ENCODE measurements at regions not wholly inside any gene's neighbourhood (a gene's known extent, or its start where the extent isn't known, plus 50 kb on each side); places are given as distances from the start of the nearest gene placed in this dataset.
"Not testable (repeated sequence)": the region's sequence is repeated elsewhere in the genome, so short reads cannot be mapped to it uniquely, and the experiment has no call there.

DNA sequence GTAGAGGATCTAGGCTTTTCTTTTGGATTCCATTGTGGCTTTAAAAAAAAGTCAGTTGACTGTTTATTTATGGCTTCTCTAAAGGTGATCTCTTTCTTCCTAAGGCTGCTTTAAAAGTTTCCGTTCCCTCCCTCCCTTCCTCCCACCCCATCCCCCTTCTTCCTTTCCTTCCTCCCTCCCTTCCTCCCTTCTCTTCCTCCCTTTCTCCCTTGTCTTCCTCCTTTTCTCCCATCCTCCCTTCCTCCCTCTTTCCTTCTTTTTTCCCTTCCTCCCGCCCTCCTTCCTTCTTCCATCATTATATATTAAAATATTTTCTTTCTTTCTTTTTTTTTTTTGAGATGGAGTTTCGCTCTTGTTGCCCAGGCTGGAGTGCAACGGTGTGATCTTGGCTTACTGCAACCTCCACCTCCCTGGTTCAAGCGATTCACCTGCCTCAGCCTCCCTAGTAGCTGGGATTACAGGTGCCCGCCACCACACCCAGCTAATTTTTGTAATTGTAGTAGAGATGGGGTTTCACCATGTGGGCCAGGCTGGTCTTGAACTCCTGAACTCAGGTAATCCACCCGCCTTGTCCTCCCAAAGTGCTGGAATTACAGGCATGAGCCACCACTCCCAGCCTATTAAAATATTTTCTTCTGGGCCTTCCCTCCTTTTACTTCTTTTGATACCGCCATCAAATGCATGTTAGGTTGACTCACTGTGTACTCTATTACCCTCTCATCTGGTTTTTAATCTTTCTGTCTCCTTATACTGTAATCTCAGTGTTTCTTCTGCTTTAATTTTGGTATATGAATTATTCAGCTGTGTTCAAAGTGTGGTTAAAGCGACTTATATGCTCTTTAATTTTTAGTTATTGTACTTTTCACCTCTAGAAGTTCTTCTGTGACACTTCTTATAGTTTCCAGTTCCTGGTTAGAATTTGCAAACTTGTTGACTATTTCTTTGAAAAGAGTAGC, 59.2 kb upstream of the ATP5PO start:
- no peak for DNase-seq

DNA sequence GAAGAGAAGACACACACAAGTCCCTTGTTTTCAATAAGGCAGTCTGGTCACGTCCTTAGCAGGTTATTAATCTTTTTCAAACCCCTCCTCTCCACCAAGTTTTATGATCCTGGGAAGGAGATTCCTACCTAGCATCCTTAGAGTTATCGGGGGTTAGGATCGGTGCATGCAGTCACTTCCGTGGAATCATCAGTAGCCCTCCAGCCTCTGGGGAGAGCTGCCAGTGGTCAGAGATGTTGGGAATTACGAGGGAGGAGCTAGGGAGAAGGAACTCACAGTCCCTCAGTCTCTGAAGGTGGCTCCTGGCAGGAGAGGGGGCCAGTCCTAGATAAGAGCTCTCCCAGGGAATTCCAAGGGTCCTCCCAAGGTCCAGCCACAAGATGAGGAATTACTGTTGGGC, 57.7 kb upstream of the ATP5PO start:
- DNase-seq = no peak
- intact Hi-C loops (cut with DNase I) = no loop called here

More for the DNA sequence above, 59.2 kb upstream of the ATP5PO start:
- intact Hi-C loops (cut with DNase I) = no loop called here

DNA sequence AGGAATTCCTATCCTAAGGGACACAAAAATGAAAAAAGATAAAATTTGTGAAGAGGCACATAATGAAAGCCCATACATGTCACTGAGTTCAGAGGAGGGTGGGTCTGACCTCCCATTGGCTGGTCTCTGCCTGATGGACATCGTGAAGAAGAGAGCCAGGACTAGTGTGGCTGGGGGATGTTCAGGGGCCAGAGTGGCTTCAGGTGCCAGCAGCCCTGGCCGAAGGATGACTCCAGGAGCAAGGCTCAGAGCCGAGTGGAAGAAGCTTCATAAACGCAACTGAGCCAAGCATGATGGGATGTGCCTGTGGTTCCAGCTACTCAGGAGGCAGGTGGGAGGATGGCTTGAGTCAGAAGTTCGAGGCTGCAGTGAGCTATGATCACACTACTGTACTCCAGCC, 56.9 kb upstream of the ATP5PO start:
- intact Hi-C loops (cut with DNase I) = no loop called here
- no peak for DNase-seq

DNA sequence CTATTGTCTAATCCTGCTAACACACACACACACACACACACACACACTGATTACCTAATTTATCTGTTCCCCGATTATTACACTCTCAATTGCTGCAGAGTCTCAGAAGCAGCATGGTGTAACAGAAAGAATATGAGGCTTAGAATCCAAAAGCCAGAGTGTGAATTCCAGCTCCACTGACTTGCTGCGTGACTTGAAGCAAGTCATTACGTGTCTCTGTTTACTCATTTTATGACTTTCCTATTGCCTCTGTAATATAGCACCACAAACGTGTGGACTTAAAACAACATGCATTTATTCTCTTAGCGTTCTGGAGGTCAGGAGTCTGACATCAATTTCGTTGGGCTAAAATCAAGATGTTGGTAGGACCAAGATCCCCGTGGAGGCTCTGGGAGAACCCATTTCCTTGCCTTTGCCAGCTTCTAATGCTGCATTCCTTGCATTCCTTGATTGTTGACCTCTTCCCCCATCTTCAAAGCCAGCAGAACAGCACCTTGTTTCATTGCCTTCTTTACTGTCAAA, 55.9 kb upstream of the ATP5PO start:
- DNase-seq = no peak
- intact Hi-C loops (cut with DNase I) = no loop called here

DNA sequence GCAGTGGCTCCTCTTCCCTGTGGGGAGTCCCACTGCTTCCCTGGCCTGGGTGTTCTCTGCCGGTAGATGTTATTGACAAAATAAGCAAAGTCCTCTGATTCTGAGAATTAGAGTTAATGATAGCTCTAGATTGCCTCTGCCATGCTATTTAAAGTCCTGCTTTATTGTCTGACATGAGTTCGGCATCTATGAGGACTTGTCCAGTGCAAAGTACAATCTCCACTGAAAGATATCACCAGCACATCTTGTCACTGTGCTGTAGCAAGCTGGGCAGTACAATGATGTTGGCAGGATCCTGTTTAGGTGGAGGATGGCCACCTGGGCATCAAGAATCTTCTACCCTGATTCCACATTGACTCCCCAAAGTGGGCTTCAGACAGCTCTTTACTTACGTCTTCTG, 54.0 kb upstream of the ATP5PO start:
- intact Hi-C loops (cut with DNase I) = no loop called here
- DNase-seq = no peak

DNA sequence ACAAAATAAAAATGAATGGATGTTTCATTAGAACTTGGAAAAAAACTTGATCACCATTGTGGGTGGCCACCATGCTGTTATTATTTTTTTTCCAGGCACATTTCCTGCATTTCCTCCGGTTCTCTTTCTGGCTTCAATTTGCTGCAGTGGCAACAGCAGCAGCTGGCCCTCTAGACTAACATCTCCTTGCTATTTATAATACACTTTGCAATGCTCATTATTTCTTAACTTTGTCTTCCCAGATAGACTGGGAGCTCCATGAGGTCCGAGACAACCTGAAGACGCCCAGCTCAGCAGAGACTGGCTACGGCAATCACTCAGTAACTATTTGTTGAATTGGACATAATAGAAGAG, 53.4 kb upstream of the ATP5PO start:
- intact Hi-C loops (cut with DNase I) = no loop called here
- no peak for DNase-seq

DNA sequence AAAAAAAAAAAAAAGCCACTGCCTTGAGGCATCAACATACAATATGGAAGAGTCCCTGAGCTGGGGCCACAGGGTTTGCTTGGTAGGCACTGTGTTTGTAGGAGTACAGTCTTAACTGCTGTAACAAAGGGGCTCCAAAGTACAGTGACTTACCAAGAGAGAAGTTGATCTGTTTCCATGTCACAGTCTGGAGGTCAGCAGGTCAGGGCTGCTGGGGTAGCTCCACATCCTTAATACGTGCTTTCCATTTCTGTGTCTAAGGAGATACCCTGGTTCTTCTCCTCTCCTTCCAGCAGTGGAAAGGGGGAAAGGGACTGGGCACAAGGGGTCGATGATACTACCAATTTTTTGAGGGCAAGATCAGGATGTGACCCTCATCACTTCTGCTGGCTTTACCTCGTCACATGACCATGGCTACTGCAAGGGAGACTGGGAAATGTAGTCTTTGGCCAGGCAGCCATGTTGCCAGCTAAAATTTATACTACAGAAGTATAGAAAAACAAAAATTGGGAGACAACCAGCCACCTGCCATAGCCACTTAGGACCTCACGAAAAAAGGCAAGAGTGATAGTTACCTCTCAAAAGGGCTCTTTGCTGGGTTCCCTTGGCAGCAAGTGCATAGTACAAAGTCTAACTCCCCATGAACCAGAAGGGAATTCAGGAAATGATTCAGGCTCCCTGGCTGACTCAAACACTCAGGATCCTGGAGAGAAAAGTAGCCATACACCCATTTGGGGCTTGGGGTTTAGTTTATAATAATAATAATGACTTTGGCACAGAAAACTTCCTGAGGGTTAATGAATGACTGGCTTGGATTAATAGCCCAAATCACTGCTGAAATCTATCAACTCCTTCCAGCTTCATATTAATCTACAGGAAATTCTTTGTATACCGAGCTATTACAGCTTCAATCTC, 52.7 kb upstream of the ATP5PO start:
- intact Hi-C loops (cut with DNase I) = no loop called here
- DNase-seq = no peak

DNA sequence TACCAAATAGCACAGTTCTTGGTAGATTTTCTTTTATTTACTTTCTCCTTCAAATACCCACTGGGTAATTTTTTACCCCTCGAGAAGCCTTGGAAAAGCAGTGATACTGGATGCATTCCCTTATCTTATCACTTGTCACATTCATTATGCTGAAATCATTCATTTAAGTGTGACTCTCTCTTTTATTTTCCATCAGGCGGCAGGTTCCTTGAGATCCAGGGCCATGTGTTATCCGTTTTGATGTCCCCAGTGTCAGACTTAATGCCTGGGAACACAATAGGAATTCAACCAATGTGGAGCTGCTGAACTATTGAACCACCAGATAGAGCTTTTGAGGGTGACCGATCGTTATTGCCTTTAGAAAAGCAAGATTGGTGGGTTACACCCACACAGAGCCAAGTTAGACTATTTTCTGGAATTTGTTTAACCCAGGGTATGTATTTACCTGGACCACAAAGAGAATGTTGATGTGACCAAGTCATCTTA, 51.5 kb upstream of the ATP5PO start:
- no peak for DNase-seq
- intact Hi-C loops (cut with DNase I) = no loop called here

DNA sequence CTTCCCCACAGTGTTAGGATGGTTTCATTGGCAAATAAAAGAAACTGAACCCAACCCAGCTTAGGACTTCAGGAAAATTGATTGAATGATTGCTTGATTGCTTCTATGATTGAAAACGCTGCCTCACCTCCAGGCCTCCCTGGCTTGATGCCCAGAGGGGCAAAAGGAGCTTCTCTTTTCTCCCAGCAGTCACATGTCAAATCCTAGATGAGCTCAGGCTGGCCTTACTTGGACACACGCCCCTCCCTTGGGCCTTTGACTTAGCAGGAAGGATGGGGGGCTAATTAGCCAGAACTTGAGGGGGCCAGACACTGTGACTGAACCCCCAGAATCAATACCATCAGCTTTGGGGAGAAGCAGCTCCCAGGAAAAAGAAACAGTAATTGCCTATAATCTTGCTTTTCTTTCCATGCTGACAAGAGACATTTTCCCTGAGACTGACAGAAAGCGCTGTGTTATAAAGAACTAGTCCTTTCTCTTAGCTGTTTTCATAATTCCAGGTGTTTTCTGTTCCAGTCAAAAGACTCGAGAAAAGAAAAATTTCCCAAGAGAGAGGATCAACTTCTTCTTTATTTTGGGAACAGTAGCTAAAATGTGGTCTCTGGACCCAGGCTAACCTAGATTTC, 50.8 kb upstream of the ATP5PO start:
- no peak for DNase-seq
- intact Hi-C loops (cut with DNase I) = no loop called here

DNA sequence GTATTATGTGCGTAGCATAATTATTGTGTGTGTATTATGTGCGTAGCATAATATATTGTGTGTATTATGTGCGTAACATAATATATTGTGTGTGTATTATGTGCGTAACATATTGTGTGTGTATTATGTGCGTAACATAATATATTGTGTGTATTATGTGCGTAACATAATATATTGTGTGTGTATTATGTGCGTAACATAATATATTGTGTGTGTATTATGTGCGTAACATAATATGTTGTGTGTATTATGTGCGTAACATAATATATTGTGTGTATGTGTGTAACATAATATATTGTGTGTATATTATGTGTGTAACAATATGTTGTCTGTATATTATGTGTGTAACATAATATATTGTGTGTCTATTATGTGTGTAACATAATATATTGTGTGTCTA, 50.1 kb upstream of the ATP5PO start:
- intact Hi-C loops (cut with DNase I) = not testable (repeated sequence)

More for the DNA sequence above, 50.1 kb upstream of the ATP5PO start:
- DNase-seq = not testable (repeated sequence)
